ENCODE measurements at regions not wholly inside any gene's neighbourhood (a gene's known extent, or its start where the extent isn't known, plus 50 kb on each side); places are given as distances from the start of the nearest gene placed in this dataset.

GRCh38 chr10:56085406-56086122 is 275.5 kb downstream of the ZWINT start:
- DNase-seq (ENCODE audit: insufficient read length, low spot score): no peak
- FAIRE-seq: no peak
- TF ChIP-seq PAX5 (IDR thresholded peaks at IDR 0.05; ENCODE audit: insufficient read depth, low read length, severe bottlenecking) (no peak), POLR2AphosphoS5 (IDR thresholded peaks at IDR 0.05; ENCODE audit: low read depth, low read length) (no peak), POLR2A (IDR thresholded peaks at IDR 0.05; ENCODE audit: low read depth, low read length) (no peak), SPI1 (IDR thresholded peaks at IDR 0.05; ENCODE audit: low read depth, low read length) (no peak), POU2F2 (IDR thresholded peaks at IDR 0.05; ENCODE audit: low read depth, low read length) (no peak)

GRCh38 chr10:56082169-56082568 is 278.9 kb downstream of the ZWINT start:
- FAIRE-seq (no peak), DNase-seq (ENCODE audit: insufficient read length, low spot score) (no peak)
- TF ChIP-seq PAX5 (IDR thresholded peaks at IDR 0.05; ENCODE audit: insufficient read depth, low read length, severe bottlenecking) (no peak), POLR2A (IDR thresholded peaks at IDR 0.05; ENCODE audit: low read depth, low read length) (no peak), TAF1 (IDR thresholded peaks at IDR 0.05; ENCODE audit: low read depth, low read length) (no peak), POU2F2 (IDR thresholded peaks at IDR 0.05; ENCODE audit: low read depth, low read length) (no peak), SPI1 (IDR thresholded peaks at IDR 0.05; ENCODE audit: low read depth, low read length) (no peak), POLR2AphosphoS5 (IDR thresholded peaks at IDR 0.05; ENCODE audit: low read depth, low read length) (no peak)

GRCh38 chr10:56068473-56069263 is 292.4 kb downstream of the ZWINT start:
- FAIRE-seq (no peak), DNase-seq (ENCODE audit: insufficient read length, low spot score) (no peak)
- no peak for TF ChIP-seq POLR2AphosphoS5 (IDR thresholded peaks at IDR 0.05; ENCODE audit: low read depth, low read length)
- no peak for TF ChIP-seq TAF1 (IDR thresholded peaks at IDR 0.05; ENCODE audit: low read depth, low read length)
- no peak for TF ChIP-seq POU2F2 (IDR thresholded peaks at IDR 0.05; ENCODE audit: low read depth, low read length)
- no peak for TF ChIP-seq POLR2A (IDR thresholded peaks at IDR 0.05; ENCODE audit: low read depth, low read length)
- no peak for TF ChIP-seq SPI1 (IDR thresholded peaks at IDR 0.05; ENCODE audit: low read depth, low read length)
- no peak for TF ChIP-seq PAX5 (IDR thresholded peaks at IDR 0.05; ENCODE audit: insufficient read depth, low read length, severe bottlenecking)

GRCh38 chr10:56068040-56068439 is 293.0 kb downstream of the ZWINT start:
- DNase-seq (ENCODE audit: insufficient read length, low spot score) (no peak), FAIRE-seq (no peak)
- TF ChIP-seq PAX5 (IDR thresholded peaks at IDR 0.05; ENCODE audit: insufficient read depth, low read length, severe bottlenecking): no peak
- TF ChIP-seq POU2F2 (IDR thresholded peaks at IDR 0.05; ENCODE audit: low read depth, low read length): no peak
- TF ChIP-seq TAF1 (IDR thresholded peaks at IDR 0.05; ENCODE audit: low read depth, low read length): no peak
- no peak for TF ChIP-seq POLR2AphosphoS5 (IDR thresholded peaks at IDR 0.05; ENCODE audit: low read depth, low read length)

GRCh38 chr10:56063642-56064041 is 297.4 kb downstream of the ZWINT start:
- FAIRE-seq (no peak), DNase-seq (ENCODE audit: insufficient read length, low spot score) (no peak)
- no peak for TF ChIP-seq POU2F2 (IDR thresholded peaks at IDR 0.05; ENCODE audit: low read depth, low read length)

- TF ChIP-seq POLR2AphosphoS5 (IDR thresholded peaks at IDR 0.05; ENCODE audit: low read depth, low read length): no peak
- no peak for TF ChIP-seq PAX5 (IDR thresholded peaks at IDR 0.05; ENCODE audit: insufficient read depth, low read length, severe bottlenecking)
- no peak for TF ChIP-seq POU2F2 (IDR thresholded peaks at IDR 0.05; ENCODE audit: low read depth, low read length)
- TF ChIP-seq POLR2A (IDR thresholded peaks at IDR 0.05; ENCODE audit: low read depth, low read length): no peak
- FAIRE-seq (no peak), DNase-seq (ENCODE audit: insufficient read length, low spot score) (no peak)
These were observed 303.2 kb downstream of the ZWINT start for GRCh38 chr10:56057860-56058259.

- no peak for DNase-seq (ENCODE audit: insufficient read length, low spot score)
- TF ChIP-seq PAX5 (IDR thresholded peaks at IDR 0.05; ENCODE audit: insufficient read depth, low read length, severe bottlenecking) (no peak), POU2F2 (IDR thresholded peaks at IDR 0.05; ENCODE audit: low read depth, low read length) (no peak)
- FAIRE-seq: no peak
These were observed 325.6 kb downstream of the ZWINT start for GRCh38 chr10:56035489-56035888.

- no peak for FAIRE-seq
- DNase-seq (ENCODE audit: insufficient read length, low spot score): no peak
- TF ChIP-seq POLR2A (IDR thresholded peaks at IDR 0.05; ENCODE audit: low read depth, low read length) (no peak), SPI1 (IDR thresholded peaks at IDR 0.05; ENCODE audit: low read depth, low read length) (peak; percentile 25; the same call in 1 of the 2 replicates), POU2F2 (IDR thresholded peaks at IDR 0.05; ENCODE audit: low read depth, low read length) (no peak)
These were observed 332.5 kb downstream of the ZWINT start for GRCh38 chr10:56028298-56029132.

- TF ChIP-seq PAX5 (IDR thresholded peaks at IDR 0.05; ENCODE audit: insufficient read depth, low read length, severe bottlenecking) (no peak), TAF1 (IDR thresholded peaks at IDR 0.05; ENCODE audit: low read depth, low read length) (no peak), POU2F2 (IDR thresholded peaks at IDR 0.05; ENCODE audit: low read depth, low read length) (no peak)
- FAIRE-seq: no peak
- DNase-seq (ENCODE audit: insufficient read length, low spot score): no peak
These were observed 349.0 kb downstream of the ZWINT start for GRCh38 chr10:56012101-56012500.

- no peak for TF ChIP-seq SPI1 (IDR thresholded peaks at IDR 0.05; ENCODE audit: low read depth, low read length)
- FAIRE-seq: no peak
- no peak for DNase-seq (ENCODE audit: insufficient read length, low spot score)
These were observed 357.5 kb downstream of the ZWINT start for GRCh38 chr10:56003555-56003954.
